ENCODE measurements at regions not wholly inside any gene's neighbourhood (a gene's known extent, or its start where the extent isn't known, plus 50 kb on each side); places are given as distances from the start of the nearest gene placed in this dataset.

DNA sequence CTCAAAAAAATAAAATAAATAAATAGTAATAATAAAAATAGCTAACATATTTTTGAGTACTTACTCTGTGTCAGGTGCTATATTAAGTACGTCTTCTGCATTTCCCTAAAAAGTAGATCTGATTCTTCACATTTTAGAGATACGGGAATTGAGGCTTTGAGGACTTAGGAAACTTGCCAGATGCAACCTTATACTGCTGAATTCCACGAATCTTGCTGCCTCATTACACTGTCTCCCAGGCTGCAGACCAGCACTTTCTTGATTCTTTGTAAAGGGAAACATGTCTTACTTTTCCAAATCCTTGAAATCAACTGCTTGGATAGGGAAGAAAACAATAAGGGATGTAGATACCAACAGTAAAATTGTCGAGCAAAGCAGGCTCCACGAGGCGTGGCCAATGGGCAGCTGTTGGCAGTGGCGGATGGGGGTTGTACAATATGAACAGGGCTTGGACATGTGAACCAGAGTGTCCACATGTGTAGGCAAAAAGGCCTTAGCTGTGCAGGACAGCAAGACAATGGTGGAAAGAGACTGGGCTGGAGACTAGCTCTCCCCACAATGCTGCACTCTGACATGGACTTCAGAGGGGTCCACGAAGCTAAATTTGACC is 124.3 kb upstream of the RAI14 start:
- Histone ChIP-seq H3K36me3 (replicated peaks in 1 of 2) (no peaks in the 10 kb centered on the region), H3K4me3 (no peak overlapping the region), H3K27ac (no peak overlapping the region), H3K27me3 (no peaks in the 10 kb centered on the region), H3K9me3 (replicated peaks in 1 of 3) (no peaks in the 10 kb centered on the region), H3K4me1 (replicated peaks in 1 of 2) (no peaks in the 10 kb centered on the region)
- intact Hi-C loops (cut with DNase I) = no loop called here
- no peak for TF ChIP-seq POLR2A (IDR thresholded peaks at IDR 0.05)
- TF ChIP-seq, protein P1, sequence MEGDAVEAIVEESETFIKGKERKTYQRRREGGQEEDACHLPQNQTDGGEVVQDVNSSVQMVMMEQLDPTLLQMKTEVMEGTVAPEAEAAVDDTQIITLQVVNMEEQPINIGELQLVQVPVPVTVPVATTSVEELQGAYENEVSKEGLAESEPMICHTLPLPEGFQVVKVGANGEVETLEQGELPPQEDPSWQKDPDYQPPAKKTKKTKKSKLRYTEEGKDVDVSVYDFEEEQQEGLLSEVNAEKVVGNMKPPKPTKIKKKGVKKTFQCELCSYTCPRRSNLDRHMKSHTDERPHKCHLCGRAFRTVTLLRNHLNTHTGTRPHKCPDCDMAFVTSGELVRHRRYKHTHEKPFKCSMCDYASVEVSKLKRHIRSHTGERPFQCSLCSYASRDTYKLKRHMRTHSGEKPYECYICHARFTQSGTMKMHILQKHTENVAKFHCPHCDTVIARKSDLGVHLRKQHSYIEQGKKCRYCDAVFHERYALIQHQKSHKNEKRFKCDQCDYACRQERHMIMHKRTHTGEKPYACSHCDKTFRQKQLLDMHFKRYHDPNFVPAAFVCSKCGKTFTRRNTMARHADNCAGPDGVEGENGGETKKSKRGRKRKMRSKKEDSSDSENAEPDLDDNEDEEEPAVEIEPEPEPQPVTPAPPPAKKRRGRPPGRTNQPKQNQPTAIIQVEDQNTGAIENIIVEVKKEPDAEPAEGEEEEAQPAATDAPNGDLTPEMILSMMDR (IDR thresholded peaks at IDR 0.05) = no peak
- DNase-seq = no peak
- WGBS, 4 donors = 60 to 72% (median 67%) methylated on average over 8 of the region's 8 CpGs

DNA sequence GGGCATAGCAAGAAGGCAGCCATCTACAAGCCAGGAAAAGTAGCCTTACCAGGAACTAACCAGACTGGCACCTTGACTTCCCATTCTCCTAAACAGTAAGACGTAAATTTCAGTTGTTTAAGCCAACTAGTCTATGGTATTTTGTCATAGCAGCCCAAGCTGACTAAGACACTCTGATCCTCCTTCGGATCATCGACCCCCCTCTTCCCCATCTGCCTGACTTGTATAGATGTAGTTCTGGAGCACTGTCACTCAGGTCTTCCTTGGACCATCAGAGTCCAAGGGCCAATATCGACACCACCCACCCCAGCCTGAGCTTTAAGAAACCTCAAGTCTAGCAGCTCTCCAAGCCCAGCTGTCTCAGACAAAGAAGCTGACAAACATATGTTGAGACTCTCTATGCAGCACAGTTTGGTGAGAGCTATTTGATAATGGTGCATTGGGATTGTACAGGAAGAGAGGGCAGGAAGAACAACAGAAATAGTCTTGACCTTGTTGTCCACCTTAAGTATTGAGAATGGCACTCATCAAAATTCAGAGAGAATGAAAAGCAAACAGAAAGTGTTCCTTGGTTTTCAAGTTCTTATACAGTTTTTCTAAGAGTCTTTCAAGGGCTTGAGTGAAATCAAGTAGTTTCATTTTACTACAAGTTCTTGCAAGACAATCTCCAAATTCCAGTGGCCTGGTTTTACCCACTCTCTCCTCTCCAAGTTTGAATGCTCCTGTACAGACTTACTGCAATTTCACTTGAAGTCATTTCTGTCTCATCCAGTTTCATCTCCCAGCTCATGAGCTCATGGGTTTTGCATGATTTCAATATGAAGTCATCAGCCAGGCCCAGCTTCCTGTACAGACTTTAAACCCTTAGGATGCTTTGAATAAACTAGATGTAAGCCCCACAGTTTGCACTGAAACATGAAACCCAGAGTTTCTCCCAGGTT is 122.3 kb upstream of the RAI14 start:
- WGBS, 4 donors = 47 to 86% (median 48%) methylated on average over 4 of the region's 4 CpGs
- no peaks in the 10 kb centered on the region for H3K27me3 ChIP-seq
- no peak overlapping the region for H3K27ac ChIP-seq

DNA sequence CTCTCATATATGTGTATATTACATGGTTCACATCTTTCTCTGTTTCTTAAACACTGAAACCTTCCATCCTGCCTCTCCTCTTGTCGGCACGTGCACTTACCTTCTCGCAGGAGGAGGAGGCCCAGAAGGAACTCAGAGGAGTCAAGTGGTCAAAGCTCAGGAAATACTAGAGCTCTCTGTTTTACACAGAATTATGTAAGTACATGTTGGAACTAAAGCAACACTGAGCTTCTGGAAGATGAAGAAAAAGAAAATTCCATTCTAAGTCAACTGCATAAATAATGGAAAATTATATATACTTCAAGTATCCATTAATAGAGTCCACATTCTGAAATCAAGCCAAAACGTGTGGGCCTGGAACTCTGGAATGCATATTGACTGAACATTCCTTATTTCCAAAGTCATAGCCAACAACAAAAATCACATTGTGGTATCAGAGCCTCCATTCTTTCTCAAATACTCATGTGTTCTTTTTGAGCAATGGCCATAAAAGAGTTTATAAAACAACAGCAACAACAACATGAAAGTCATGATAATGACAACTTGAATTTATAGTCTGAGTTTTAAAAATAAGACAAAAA is 121.5 kb upstream of the RAI14 start:
- TF ChIP-seq POLR2A (IDR thresholded peaks at IDR 0.05) = no peak
- TF ChIP-seq, protein P1 (IDR thresholded peaks at IDR 0.05) = no peak
- Histone ChIP-seq H3K27ac (no peak overlapping the region), H3K4me3 (no peak overlapping the region), H3K4me1 (replicated peaks in 1 of 2) (no peaks in the 10 kb centered on the region), H3K9me3 (replicated peaks in 1 of 3) (no peaks in the 10 kb centered on the region), H3K27me3 (no peaks in the 10 kb centered on the region), H3K36me3 (replicated peaks in 1 of 2) (no peaks in the 10 kb centered on the region)
- WGBS, 4 donors = 52 to 75% (median 71%) methylated on average over 4 of the region's 4 CpGs
- DNase-seq = no peak
- intact Hi-C loops (cut with DNase I) = no loop called here

More for the DNA sequence above, 122.3 kb upstream of the RAI14 start:
- Histone ChIP-seq H3K9me3 (replicated peaks in 1 of 3) (no peaks in the 10 kb centered on the region), H3K4me3 (no peak overlapping the region), H3K4me1 (replicated peaks in 1 of 2) (no peaks in the 10 kb centered on the region), H3K36me3 (replicated peaks in 1 of 2) (no peaks in the 10 kb centered on the region)
- intact Hi-C loops (cut with DNase I) = no loop called here
- TF ChIP-seq POLR2A (IDR thresholded peaks at IDR 0.05) = no peak
- TF ChIP-seq, protein P1 (IDR thresholded peaks at IDR 0.05) = no peak
- DNase-seq = no peak

DNA sequence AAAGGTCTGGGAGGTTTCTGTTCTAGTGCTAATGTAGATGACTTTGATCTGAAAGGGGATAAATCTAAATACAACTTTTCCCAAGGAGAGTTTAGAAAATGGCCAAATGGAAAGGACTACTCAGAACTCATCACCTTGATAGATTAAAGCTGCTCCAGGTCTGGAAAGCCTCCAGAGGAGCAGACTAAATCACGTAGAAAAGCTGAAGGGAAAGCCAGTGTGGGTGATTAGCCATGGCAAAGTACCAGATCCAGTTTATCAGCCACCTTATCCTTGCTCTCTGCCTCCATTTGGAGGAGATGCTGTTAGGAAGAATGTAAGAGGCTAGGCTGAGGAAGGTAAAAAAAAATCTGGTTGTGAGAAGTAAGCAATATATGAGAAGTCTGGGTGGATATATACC is 120.7 kb upstream of the RAI14 start:
- 29 to 54% (median 40%) methylated on average over 1 of the region's 1 CpG for WGBS, 4 donors
- DNase-seq = no peak
- no peaks in the 10 kb centered on the region for H3K9me3 ChIP-seq (replicated peaks in 1 of 3)
- no peaks in the 10 kb centered on the region for H3K4me1 ChIP-seq (replicated peaks in 1 of 2)
- TF ChIP-seq POLR2A (IDR thresholded peaks at IDR 0.05) = no peak
- TF ChIP-seq, protein P1 (IDR thresholded peaks at IDR 0.05) = no peak
- intact Hi-C loops (cut with DNase I) = no loop called here
- no peaks in the 10 kb centered on the region for H3K27me3 ChIP-seq
- H3K36me3 ChIP-seq (replicated peaks in 1 of 2) = no peaks in the 10 kb centered on the region
- no peak overlapping the region for H3K4me3 ChIP-seq
- H3K27ac ChIP-seq = no peak overlapping the region

All from adrenal gland (tissue), 9 donors.